ENCODE measurements at regions not wholly inside any gene's neighbourhood (a gene's known extent, or its start where the extent isn't known, plus 50 kb on each side); places are given as distances from the start of the nearest gene placed in this dataset.
"Not testable (repeated sequence)": the region's sequence is repeated elsewhere in the genome, so short reads cannot be mapped to it uniquely, and the experiment has no call there.

DNA sequence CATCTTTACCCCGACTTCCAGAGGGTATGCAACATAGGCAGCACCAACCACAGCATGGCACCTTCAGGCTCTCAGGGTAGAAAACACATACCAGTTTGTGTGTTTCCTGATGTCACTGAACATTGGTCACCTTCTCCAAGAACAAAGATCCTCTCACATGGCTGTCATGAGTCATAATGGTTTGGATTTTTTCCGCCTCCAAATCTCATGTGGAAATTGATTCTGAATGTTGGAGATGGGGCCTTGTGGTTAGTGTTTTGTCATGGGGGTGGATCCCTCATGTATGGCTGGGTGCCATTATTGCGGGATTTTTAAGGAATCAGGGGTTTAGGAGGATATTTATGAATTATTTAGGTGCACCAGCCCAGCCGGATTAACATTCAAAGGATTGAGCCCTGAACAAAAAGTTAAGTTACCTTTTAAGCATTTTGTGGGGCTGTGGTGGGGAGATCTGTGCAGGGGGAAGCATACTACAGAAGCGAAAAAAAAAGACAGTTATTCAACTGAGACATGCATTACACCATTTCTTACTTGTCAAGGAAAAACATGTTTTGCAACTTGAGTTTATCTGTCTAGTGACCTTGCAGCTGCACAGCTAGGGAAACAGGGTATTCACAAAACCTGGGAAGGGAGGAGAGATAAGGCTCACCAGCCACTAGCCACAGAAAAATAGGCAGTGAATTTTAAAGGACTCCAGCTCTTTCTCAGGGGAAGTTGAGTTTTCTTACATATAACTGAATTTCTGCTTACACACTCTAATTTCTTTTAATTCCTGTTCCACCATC lies 774.1 kb upstream of the AUTS2 start:
- no peak for DNase-seq (ENCODE audit: low read depth in 2 of 2)

DNA sequence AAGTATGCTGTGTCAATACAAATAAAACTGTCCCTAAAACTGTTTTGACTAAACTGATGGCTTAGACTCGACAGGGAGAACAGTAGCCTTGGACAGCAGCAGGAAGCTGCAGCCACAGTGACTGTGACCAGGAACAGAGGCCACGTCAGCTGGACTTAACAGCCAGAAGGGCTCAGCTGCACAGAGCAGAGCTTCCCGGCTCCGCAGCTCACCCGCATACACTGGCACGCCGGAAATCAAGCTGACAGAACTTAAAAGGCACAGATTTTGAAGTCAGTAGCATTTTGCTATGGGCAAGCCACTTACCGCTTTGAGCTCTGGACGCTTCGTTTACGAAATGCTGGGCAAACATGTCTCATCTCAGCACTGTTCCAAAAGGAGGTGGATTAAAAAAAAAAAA lies 769.7 kb upstream of the AUTS2 start:
- DNase-seq (ENCODE audit: low read depth in 2 of 2) = no peak

DNA sequence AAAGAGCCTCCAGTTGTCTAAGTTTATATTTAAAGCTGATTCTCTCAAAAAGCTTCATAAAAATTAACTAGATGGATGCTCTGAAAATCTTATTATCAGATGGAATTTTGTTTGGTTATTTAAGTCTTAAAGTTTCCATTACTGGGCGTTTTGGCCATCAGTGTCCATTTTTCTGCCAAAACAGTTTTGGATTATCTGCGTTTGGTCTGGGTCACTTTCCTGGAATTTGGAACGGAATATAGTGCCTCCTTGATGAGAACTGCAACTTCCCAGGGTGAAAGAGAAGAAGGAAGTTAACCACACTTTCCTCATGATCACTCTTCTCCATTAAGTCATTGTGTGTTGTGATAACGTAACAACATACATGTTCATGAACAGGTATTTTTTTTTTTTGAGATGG lies 764.9 kb upstream of the AUTS2 start:
- DNase-seq (ENCODE audit: low read depth in 2 of 2) = no peak

DNA sequence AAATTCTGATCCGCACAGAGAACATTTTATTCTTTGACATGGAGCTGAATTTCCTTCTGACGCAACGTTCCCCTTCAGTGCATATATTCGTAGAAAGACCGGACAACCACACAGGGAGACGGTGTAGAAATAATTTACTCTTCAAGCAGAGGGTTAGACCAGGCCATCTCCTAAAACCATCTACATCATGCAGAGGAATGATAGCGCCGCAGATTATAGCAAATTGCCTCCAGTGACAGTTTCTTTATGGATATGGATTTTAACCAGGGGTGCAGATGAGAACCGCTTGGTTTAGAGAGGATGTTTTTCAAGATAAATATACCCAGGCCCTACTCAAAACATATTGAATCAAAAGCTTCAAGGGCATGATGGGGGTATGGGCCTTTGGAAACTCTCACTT lies 759.3 kb upstream of the AUTS2 start:
- no peak for DNase-seq (ENCODE audit: low read depth in 2 of 2)

DNA sequence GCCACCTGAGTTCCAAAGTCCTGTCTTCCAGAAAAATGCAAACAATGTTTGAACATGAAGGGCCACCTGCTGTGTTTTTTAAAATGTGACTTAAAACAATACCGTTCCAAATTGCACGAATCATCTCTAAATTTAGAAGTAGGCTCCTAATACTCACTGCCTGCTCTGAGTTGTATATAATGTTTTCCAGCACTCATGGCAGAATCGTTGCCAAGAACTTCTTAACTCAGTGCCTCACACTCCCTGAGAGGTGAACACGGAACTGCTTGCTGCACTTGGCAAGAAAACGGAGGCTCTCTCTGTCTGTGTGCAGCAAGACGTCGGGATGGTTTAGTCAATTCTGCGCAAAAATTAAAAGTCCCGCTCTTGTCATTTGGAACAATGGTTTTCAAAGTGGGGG lies 757.3 kb upstream of the AUTS2 start:
- no peak for DNase-seq (ENCODE audit: low read depth in 2 of 2)

DNA sequence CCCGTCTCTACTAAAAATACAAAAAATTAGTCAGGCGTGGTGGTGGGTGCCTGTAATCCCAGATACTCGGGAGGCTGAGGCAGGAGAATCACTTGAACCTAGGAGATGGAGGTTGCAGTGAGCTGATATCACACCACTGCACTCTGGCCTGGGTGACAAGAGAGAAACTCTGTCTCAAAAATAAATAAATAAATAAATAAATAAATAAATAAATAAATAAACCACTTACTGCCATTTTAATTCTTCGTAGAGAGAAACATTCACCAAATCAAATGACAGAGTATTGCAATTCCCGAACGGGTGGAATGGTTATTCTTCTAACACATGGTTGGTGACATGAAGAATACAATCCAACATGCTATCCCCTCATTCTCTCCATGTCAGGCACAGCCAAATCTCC lies 754.3 kb upstream of the AUTS2 start:
- not testable (repeated sequence) for DNase-seq (ENCODE audit: low read depth in 2 of 2)

DNA sequence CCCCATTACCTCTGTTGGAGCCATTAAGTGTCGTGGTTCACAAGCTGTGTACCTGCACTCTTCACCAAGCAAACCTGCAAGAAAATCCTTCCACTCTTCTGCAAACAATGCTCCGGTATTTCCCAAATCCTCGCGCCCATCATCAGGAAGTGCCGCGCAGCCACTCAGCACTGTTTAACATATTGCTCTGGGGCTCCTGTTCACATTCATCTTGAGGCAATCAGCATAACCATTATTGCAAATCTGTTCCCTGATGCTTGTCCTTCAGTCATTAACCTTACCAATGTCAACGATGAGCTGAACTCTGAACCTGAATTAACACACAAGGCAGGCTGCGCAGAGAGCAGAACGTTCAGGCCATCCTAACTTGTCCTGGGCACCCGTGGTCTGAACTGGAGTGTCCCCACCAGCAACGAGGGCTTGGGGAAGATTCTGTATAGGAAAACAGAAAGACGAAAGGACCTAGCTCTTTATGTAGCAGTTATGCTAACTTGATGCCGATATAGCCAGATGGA lies 751.4 kb upstream of the AUTS2 start:
- no peak for DNase-seq (ENCODE audit: low read depth in 2 of 2)

DNA sequence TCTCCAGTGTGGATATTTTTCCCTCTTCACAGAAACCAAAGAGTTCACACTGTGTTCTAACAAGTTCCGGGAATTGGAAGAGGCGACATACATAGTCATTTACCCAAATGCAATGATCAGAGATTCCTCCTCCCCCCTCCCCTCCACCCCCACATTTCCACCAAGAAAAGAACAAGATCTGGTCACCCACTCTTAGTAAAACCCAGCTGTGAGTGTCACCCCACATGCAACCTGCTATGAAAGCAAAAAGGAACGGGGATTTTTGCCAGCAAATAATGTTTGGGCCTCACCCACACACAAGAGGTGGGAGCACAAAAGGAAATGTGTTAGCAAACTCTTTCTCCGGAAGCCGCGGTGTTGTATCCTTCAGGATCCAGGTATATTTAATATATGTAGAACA lies 745.0 kb upstream of the AUTS2 start:
- DNase-seq (ENCODE audit: low read depth in 2 of 2) = no peak

DNA sequence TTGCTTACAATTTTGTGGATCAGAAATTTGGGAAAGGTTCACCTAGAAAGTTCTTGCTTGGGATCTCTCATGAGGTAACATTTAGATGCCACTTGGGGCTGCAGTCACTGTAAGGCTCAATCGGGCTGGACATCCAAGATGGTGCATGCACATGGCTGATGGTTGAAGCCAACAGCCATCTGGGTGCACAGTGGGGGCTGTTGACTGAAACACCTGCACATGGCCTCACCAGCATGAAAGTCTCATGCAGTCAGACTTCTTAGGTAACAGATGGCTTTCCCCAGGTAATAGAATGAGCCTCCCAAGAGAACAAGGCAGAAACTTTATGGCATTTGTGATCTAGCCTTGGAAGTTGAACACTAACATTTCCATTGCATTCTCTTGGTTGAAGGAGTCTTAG lies 740.7 kb upstream of the AUTS2 start:
- no peak for DNase-seq (ENCODE audit: low read depth in 2 of 2)

DNA sequence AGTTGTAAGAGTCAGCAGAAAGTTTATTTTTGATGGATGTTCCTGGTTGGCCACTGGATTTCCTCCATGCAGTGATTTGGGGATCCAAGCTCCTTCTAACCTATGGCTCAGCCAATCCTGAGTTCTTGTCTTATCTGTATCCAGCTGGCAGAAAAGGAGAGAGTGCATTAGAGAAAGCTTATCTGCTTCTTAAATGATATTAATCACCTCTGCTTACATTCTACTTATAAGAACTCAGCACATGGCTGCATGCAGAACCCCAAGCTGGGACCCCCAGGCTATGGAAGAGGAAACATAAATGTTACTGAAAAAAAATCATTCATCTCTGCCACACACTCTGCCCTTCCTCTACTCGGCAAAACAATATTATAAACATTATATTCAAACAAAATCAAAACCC lies 739.8 kb upstream of the AUTS2 start:
- no peak for DNase-seq (ENCODE audit: low read depth in 2 of 2)

DNA sequence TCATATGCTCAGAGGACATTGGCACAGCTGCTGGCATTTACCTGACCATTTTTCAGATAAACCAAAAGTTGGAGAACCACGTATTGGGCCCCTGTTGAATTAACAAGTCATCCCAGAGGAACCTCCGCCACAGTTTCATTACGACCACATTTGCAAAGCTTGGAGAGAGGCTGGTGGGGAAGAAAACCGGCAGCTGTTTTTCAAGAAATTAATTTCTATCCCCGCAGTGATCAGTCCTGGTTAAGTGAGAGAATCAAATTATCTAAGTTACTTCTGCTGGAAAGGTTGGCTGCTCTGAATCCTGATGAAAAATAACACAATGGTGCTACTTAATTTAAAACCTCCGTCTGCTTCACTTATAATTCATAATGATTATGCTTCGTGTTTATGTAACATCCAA lies 737.1 kb upstream of the AUTS2 start:
- no peak for DNase-seq (ENCODE audit: low read depth in 2 of 2)

DNA sequence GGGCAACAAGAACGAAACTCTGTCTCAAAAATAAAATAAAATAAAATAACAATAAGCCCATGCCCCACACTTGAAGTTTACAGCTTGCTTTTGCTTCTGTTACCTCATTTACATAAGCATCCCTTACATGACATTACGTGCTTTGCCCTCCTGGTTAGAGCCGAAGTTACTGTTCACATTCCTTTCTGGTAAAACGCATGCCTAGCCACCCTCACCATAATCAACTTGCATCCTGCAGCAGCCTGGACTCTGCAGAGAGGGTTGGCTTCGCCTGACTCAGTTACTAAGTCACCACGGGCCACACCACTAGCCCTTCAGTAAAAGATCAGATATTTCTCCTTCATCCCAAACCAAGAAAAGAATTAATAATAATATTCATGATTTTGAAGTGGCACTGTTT lies 736.0 kb upstream of the AUTS2 start:
- no peak for DNase-seq (ENCODE audit: low read depth in 2 of 2)

DNA sequence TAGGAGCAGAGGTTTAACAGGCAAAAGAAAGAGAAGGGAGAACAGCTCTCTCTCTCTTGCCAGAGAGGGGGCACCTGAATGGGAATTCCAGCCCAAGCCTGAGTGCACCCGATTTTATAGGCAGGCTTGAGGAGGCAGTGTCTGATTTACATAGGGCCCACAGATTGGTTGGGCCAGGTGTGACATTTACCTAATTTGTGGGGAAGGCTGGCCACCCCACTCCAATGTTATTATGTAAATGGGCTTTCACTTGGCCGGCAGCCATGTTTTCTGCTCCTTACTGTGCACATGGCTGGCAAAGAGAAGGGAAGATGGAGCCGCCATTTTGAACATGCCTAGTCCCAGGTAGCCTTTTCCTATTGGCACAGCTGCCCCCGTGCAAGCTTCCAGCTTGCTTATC lies 735.5 kb upstream of the AUTS2 start:
- DNase-seq (ENCODE audit: low read depth in 2 of 2) = no peak

DNA sequence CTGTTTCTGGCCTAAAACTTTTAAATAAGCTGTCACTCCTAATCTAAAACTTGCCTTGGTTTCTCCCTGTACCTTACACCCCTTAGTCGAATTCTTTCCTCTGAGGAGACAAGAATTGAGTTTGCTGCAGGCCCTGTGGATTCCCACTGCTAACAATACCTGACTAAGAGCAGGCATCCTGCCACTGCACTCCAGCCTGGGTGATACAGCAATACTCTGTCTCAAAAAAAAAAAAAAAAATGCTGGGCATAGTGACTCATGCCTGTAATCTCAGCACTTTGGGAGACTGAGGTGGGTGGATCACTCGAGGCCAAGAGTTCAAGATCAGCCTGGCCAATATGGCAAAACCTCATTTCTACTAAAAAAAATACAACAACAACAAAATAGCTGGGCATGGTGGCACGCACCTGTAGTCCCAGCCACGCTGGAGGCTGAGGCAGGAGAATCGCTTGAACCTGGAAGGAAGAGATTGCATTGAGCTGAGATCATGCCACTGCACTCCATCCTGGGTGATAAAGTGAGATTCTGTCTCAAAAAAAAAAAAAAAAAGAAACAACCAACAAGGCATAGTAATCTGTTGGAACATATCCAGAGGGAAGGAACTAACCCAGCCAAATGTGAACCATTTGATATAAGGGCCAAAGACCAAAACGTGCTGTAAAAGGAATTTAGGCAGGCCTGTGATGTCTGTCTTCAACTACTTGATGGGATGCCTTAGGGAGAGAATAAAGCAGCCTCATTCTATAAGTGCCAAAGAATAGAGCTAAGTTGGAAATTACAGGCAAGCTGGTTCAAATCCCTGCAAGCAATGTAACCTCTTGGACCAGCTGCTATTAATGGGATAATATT lies 732.7 kb upstream of the AUTS2 start:
- DNase-seq (ENCODE audit: low read depth in 2 of 2) = no peak

DNA sequence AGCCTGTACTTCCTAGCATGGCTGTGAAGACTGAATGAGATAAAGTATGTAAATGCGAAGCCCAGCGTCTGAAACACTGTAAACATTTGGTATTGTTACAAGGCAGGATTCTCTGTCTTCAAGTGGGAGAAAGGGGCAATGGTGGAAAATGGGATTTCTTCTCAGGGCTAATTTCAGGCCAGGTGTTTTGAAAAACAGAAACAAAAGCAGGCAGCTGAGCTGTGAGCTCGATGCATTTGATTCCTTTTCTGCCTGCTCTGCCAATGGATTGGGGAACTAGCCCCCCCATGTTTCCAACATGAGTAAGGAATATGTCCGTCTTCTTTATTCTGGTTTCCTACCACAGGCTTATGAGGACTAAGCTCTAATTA lies 732.1 kb upstream of the AUTS2 start:
- DNase-seq (ENCODE audit: low read depth in 2 of 2) = no peak

DNA sequence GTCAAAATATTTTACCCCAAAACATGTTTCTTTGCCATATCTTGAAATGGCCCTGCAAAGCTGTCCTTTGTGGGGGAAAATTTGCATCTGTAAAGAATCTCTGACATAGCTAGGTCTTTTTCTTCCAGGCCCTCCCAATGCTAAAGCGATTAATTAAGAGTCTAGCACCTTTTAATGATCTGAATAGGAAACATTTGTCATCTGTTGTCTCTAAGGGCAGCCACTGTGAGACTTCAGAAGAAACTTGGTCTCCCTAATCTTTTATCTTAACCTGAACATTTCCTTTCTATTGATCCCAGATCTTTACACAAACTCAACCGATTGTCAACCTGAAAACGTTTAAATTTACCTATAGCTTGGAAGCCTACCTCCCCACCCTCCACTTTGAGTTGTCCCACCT lies 731.6 kb upstream of the AUTS2 start:
- DNase-seq (ENCODE audit: low read depth in 2 of 2) = not testable (repeated sequence)

DNA sequence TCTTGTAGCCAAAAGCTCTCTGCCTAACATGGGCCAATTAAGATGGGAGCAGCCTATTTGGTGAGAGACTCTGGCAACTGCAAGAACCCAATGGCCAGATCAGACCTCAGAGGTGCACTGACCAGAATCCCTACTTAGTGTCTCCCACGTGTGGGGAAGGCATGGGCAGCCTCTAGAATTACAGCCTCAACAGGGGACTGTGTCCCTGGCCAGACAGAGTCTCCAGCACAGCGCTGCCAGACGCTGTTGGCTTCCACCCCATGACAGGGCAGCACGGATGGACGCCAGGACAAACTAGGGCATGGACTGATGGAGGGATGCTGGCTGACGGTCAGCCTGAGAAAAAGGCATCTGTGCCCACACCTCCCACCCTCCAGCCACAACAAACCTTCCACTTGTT lies 729.3 kb upstream of the AUTS2 start:
- DNase-seq (ENCODE audit: low read depth in 2 of 2) = no peak

DNA sequence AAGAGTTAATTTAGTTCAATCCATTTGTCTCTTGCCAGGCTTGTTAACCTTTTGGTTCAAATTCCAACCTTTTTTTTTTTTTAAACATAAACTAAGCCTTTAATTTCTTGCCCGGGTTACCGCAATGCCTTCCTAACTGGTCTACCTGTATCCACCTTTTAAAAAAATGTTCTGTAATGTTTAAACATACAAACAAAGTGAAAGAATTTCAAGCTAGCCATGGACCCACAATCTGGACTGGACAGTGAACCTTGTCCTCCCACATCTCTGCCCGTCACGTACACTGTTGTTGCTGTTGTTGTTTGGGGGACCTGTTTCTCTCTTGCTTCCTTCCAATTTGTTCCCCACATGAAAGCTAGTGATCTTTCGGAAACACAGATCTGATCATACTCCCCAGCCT lies 724.7 kb upstream of the AUTS2 start:
- DNase-seq (ENCODE audit: low read depth in 2 of 2) = no peak

DNA sequence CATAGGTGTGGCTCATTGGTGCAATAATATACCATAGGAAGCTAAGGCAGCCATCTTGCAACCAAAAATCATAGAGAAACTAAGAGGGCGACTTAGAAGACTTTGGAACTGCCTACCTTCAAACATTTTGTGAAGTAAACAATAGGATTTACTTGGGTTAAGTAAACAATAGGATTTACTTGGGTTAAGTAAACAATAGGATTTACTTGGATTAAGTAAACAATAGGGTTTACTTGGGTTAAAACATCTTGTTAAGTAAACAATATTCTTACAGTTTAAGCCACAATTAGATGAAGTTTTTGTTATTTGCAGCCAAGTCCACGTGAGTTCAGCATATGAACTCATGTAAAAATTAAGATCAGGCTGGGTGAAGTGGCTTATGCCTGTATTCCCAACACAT lies 722.4 kb upstream of the AUTS2 start:
- DNase-seq (ENCODE audit: low read depth in 2 of 2) = no peak

DNA sequence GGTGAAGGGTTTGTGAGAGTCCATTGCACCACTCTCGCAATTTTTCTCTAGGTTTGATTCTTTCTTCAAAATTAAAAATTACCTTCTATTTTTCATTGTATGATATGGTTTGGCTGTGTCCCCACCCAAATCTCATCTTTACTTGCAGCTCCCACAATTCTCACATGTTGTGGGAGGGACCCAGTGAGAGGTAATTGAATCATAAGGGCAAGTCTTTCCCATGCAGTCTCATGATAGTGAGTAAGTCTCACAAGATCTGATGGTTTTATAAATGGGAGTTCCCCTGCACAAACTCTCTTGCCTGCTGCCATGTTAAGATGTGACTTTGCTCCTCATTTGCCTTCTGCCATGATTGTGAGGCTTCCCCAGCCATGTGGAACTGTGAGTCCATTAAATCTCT lies 711.2 kb upstream of the AUTS2 start:
- DNase-seq (ENCODE audit: low read depth in 2 of 2) = not testable (repeated sequence)

DNA sequence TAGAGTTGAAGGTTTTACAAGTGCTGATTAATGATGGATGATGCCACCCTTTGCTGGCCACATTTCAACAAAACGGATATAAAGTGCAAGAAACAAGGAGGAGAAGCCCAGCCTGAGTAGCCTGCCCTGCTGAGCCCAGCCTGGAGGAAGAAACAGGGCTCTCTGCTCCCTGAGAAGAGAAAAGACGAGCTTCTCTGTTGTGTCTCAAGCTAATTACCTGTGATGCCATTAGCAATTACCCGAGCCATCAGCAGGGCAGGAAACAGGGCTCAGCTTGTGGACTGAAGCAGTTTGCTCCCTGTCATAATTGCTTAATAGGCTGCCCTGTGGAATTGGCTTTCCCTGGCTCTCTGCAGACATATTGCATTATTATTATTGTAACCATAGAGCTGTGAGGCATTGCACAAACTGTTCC lies 709.3 kb upstream of the AUTS2 start:
- DNase-seq (ENCODE audit: low read depth in 2 of 2) = no peak

DNA sequence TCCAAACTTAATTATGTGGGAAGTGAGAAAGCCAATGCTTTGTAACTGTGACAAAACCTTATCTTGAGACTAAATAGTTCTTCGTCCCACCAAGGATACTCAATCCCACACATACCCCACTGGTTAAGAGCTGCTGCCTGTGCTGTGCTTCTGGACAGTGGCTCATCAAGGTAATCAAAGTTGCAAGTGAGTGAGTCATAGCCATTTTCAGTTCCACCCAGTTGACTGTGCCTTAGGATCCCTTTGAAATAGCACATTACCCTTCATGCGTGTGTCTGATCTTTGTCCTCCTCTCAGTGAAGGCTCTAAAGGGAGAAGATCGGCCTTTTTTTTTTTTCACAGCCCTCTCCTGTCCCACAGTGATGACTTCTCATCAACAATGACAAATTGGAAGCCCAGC lies 706.0 kb upstream of the AUTS2 start:
- DNase-seq (ENCODE audit: low read depth in 2 of 2) = no peak

DNA sequence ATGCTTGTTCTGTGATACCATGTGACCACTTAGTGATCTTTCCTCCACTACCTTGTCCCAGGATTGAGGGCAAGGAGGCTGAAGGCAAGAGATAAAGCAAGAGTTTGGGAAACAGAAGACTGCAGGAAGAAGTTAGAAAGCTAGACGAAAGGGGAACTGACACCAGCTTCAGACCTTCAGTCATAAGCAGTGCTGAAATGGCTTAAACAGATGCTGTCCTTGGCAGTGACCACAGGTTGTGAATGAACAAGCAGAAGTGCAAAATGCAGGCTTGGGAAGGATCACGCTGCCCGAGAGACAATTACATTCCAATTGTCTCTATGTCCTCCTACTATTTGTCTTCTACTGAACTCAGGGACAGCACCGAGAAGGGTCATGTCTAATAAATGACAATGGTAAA lies 704.9 kb upstream of the AUTS2 start:
- DNase-seq (ENCODE audit: low read depth in 2 of 2) = no peak
